PC-9 (cell line): ENCODE measurements at regions not wholly inside any gene's neighbourhood (a gene's known extent, or its start where the extent isn't known, plus 50 kb on each side); places are given as distances from the start of the nearest gene placed in this dataset.

Experiments
- BruUV-seq: library from RNA; stranded (reverse); fragments of 400-500 nt; replicated peaks from 2 replicates; lab custom pipeline; 2021; lab: Mats Ljungman, UMichigan
- CTCF ChIA-PET: fragments of 300-600 bp; sonication (Branson Sonifier 250); formaldehyde crosslinking; loops from one replicate; lab custom pipeline; 2022; ENCODE audit warnings: antibody characterized with exemption; lab: Charles Lee
- POLR2A ChIA-PET: fragments of 300-600 bp; sonication (Branson Sonifier 250); formaldehyde crosslinking; loops from one replicate; lab custom pipeline; 2022; ENCODE audit warnings: antibody characterized with exemption; ENCODE audit not compliant: unreplicated experiment; lab: Charles Lee
- DNase-seq, 2 experiments: peaks; one replicate each; pipeline versions ENCODE4 v3.0.0 to v3.0.0-alpha.2; 2015 to 2022; ENCODE audit warnings: mixed read lengths in 1 of 2
- H2AFZ ChIP-seq: fragments of 200-600 bp; sonication (generic); 2 replicates; pipeline ENCODE4 v1.8.1; 2017; ENCODE audit warnings: antibody characterized with exemption
- H3F3A ChIP-seq: fragments of 200-600 bp; sonication (generic); 2 replicates; pipeline ENCODE4 v1.8.1; 2017; ENCODE audit warnings: antibody characterized with exemption, mild to moderate bottlenecking, low read depth; ENCODE audit not compliant: insufficient read depth
- H3K27ac ChIP-seq: fragments of 200-600 bp; sonication (generic); 2 replicates; pipeline ENCODE4 v1.6.1; 2016; ENCODE audit warnings: mixed run types
- H3K27me3 ChIP-seq: fragments of 200-600 bp; sonication (generic); 2 replicates; pipeline ENCODE4 v1.6.1; 2016; ENCODE audit warnings: low read depth, mixed run types; ENCODE audit not compliant: insufficient read depth
- H3K36me3 ChIP-seq: fragments of 200-600 bp; sonication (generic); 2 replicates; pipeline ENCODE4 v1.6.1; 2016; ENCODE audit warnings: low read depth, mixed run types
- H3K4me1 ChIP-seq: fragments of 200-600 bp; sonication (generic); replicated peaks from 2 replicates; pipeline ENCODE4 v1.6.1; 2016; ENCODE audit warnings: mixed run types; ENCODE audit not compliant: insufficient read depth
- H3K4me2 ChIP-seq: fragments of 200-600 bp; sonication (generic); 2 replicates; pipeline ENCODE4 v1.6.1; 2017; ENCODE audit warnings: mixed run types
- H3K4me3 ChIP-seq: fragments of 200-600 bp; sonication (generic); 2 replicates; pipeline ENCODE4 v1.6.1; 2016; ENCODE audit warnings: mixed run types
- H3K79me2 ChIP-seq: fragments of 200-600 bp; sonication (generic); 2 replicates; pipeline ENCODE4 v1.6.1; 2017; ENCODE audit warnings: low read depth, mixed run types
- H3K9me2 ChIP-seq: fragments of 200-600 bp; sonication (generic); 2 replicates; pipeline ENCODE4 v1.8.1; 2017; ENCODE audit warnings: mild to moderate bottlenecking; ENCODE audit not compliant: insufficient read depth
- H3K9me3 ChIP-seq: fragments of 200-600 bp; sonication (generic); 2 replicates; pipeline ENCODE4 v1.8.1; 2016; ENCODE audit warnings: low read depth; ENCODE audit not compliant: insufficient read depth
- H4K20me1 ChIP-seq: fragments of 200-600 bp; sonication (generic); 2 replicates; pipeline ENCODE4 v1.8.1; 2017; ENCODE audit not compliant: insufficient read depth
- CTCF ChIP-seq: fragments of 200-600 bp; sonication (generic); conservative IDR thresholded peaks from 2 replicates; pipeline ENCODE4 v1.6.1; 2017; ENCODE audit warnings: mixed run types, antibody characterized with exemption, mild to moderate bottlenecking, moderate library complexity
- EZH2 ChIP-seq: fragments of 200-600 bp; sonication (generic); IDR thresholded peaks from 2 replicates; pipeline ENCODE4 v1.8.0; 2017; ENCODE audit warnings: antibody characterized with exemption, low read depth
- intact Hi-C: fragments of 100-400 bp; cut with micrococcal nuclease; formaldehyde crosslinking; loops from one replicate; pipeline ENCODE4 v1.10.0; 2022; ENCODE audit not compliant: unreplicated experiment

GRCh38 chr7:91512958-91513357 is 248.7 kb downstream of the FZD1 start:
- Histone ChIP-seq H3K4me1 (no peaks in the 10 kb centered on the region), H3K79me2 (no peaks in the 10 kb centered on the region), H3K4me3 (no peak overlapping the region), H3K9me2 (no peaks in the 10 kb centered on the region), H3K36me3 (no peaks in the 10 kb centered on the region), H3K9me3 (no peaks in the 10 kb centered on the region), H4K20me1 (no peaks in the 10 kb centered on the region), H2AFZ (no peak overlapping the region), H3K27me3 (no peaks in the 10 kb centered on the region), H3K27ac (no peak overlapping the region), H3F3A (no peaks in the 10 kb centered on the region), H3K4me2 (no peak overlapping the region)
- DNase-seq, result peak; percentile 21 to 39
- POLR2A ChIA-PET, result interaction anchor here (0.6 kb wide), 1 partner anchor 46 kb away, joined by 8 read pairs; no protein-coding TSS in a partner anchor
- TF ChIP-seq EZH2, result no peak
- TF ChIP-seq CTCF, result no peak
- intact Hi-C loops, result loop anchor here (10.0 kb wide), 1 partner anchor 58 kb away; no protein-coding TSS in a partner anchor
- BruUV-seq, result no TSS peak
- CTCF ChIA-PET, result no interaction called here

DNA sequence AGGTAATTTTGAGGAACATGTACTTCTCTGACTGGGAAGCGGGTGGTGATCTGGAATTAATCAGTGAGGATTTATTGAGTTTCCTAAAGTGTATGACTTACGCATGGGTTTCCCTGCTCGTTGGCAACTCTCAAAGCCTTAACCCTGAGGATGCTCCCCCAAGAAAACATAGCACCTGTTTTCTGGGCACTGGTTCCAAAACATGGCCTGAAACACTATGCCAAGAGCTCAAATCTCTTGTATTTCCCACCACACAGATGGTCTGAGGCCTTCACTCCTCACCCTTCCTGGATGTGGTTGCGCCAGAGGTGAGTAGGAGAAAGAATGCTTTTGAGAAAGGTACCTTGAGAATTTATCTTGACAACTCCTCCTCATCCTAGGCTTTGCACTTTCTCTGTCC is 250.4 kb downstream of the FZD1 start:
- BruUV-seq, result no TSS peak
- Histone ChIP-seq H3K27me3 (no peaks in the 10 kb centered on the region), H3F3A (no peaks in the 10 kb centered on the region), H3K4me1 (no peaks in the 10 kb centered on the region), H3K9me2 (no peaks in the 10 kb centered on the region), H4K20me1 (no peaks in the 10 kb centered on the region), H3K27ac (no peak overlapping the region), H3K4me3 (no peak overlapping the region), H3K36me3 (no peaks in the 10 kb centered on the region), H3K79me2 (no peaks in the 10 kb centered on the region), H2AFZ (no peak overlapping the region), H3K4me2 (no peak overlapping the region), H3K9me3 (no peaks in the 10 kb centered on the region)
- CTCF ChIA-PET, result no interaction called here
- POLR2A ChIA-PET, result no interaction called here
- DNase-seq, result no peak
- intact Hi-C loops, result loop anchor here (10.0 kb wide), 1 partner anchor 60 kb away; no protein-coding TSS in a partner anchor
- TF ChIP-seq CTCF, result no peak
- TF ChIP-seq EZH2, result no peak

GRCh38 chr7:91515961-91516360 is 251.7 kb downstream of the FZD1 start:
- Histone ChIP-seq H3K4me3 (no peak overlapping the region), H2AFZ (no peak overlapping the region), H3K4me2 (no peak overlapping the region), H4K20me1 (no peaks in the 10 kb centered on the region), H3K27ac (no peak overlapping the region), H3F3A (no peaks in the 10 kb centered on the region), H3K27me3 (no peaks in the 10 kb centered on the region), H3K36me3 (no peaks in the 10 kb centered on the region), H3K9me2 (no peaks in the 10 kb centered on the region), H3K79me2 (no peaks in the 10 kb centered on the region), H3K4me1 (no peaks in the 10 kb centered on the region), H3K9me3 (no peaks in the 10 kb centered on the region)
- ChIA-PET CTCF (no interaction called here), POLR2A (no interaction called here)
- BruUV-seq, result no TSS peak
- intact Hi-C loops, result loop anchor here (10.0 kb wide), 1 partner anchor 61 kb away; no protein-coding TSS in a partner anchor
- no peak for DNase-seq
- TF ChIP-seq EZH2 (no peak), CTCF (no peak)
